Hepatocyte (in vitro differentiated cells): ENCODE measurements at regions not wholly inside any gene's neighbourhood (a gene's known extent, or its start where the extent isn't known, plus 50 kb on each side); places are given as distances from the start of the nearest gene placed in this dataset.

Experiments used
- DNase-seq: peaks from one replicate; pipeline ENCODE4 v3.0.0-alpha.2; 2016; ENCODE audit warnings: low spot score
- H2AFZ ChIP-seq: fragments of 200-600 bp; sonication (generic); 2 replicates; pipeline ENCODE4 v1.6.0; 2016; ENCODE audit warnings: antibody characterized with exemption, mild to moderate bottlenecking
- H3K27ac ChIP-seq: fragments of 200-600 bp; sonication (generic); 2 replicates; pipeline ENCODE4 v1.5.1; 2016; ENCODE audit warnings: mild to moderate bottlenecking
- H3K27me3 ChIP-seq: fragments of 200-600 bp; sonication (generic); 2 replicates; pipeline ENCODE4 v1.6.1; 2016
- H3K36me3 ChIP-seq: fragments of 200-600 bp; sonication (generic); replicated peaks from 2 replicates; pipeline ENCODE4 v1.5.1; 2016; ENCODE audit warnings: low read depth; ENCODE audit not compliant: insufficient read depth
- H3K4me1 ChIP-seq: fragments of 200-600 bp; sonication (generic); 2 replicates; pipeline ENCODE4 v1.5.1; 2016; ENCODE audit warnings: mild to moderate bottlenecking, moderate library complexity; ENCODE audit not compliant: insufficient read depth
- H3K4me2 ChIP-seq: fragments of 200-600 bp; sonication (generic); 2 replicates; pipeline ENCODE4 v1.6.0; 2016
- H3K4me3 ChIP-seq: fragments of 200-600 bp; sonication (generic); 2 replicates; pipeline ENCODE4 v1.5.1; 2016; ENCODE audit warnings: mild to moderate bottlenecking
- H3K79me2 ChIP-seq: fragments of 200-600 bp; sonication (generic); 2 replicates; pipeline ENCODE4 v1.6.0; 2017; ENCODE audit warnings: mild to moderate bottlenecking
- H3K9me2 ChIP-seq: fragments of 200-600 bp; sonication (generic); replicated peaks from 2 replicates; pipeline ENCODE4 v1.6.0; 2017; ENCODE audit warnings: mild to moderate bottlenecking; ENCODE audit not compliant: insufficient read depth
- H3K9me3 ChIP-seq: fragments of 200-600 bp; sonication (generic); 2 replicates; pipeline ENCODE4 v1.5.1; 2016; ENCODE audit warnings: low read depth, mild to moderate bottlenecking
- H4K20me1 ChIP-seq: fragments of 200-600 bp; sonication (generic); 2 replicates; pipeline ENCODE4 v1.6.0; 2016; ENCODE audit warnings: mild to moderate bottlenecking; ENCODE audit not compliant: insufficient read depth, poor library complexity, severe bottlenecking
- EZH2 ChIP-seq: fragments of 200-600 bp; sonication (generic); IDR thresholded peaks from 2 replicates; pipeline ENCODE4 v1.6.1; 2016; ENCODE audit warnings: antibody characterized with exemption, mild to moderate bottlenecking, borderline replicate concordance
- EZH2phosphoT487 ChIP-seq: fragments of 200-600 bp; sonication (generic); IDR thresholded peaks from one replicate; pipeline ENCODE4 v1.6.1; 2018; ENCODE audit warnings: antibody characterized with exemption, mild to moderate bottlenecking, low read depth, moderate library complexity; ENCODE audit not compliant: unreplicated experiment, severe bottlenecking
- WGBS: methylation state at CpG from one replicate; pipeline ENCODE4 v1.1.6; 2016; ENCODE audit warnings: low lambda C conversion rate; ENCODE audit errors: missing lambda C conversion rate; 5-methylcytosine and 5-hydroxymethylcytosine counted together
- TF ChIP-seq, protein P1 (sequence below): fragments of 200-600 bp; sonication (generic); IDR thresholded peaks from 2 replicates; pipeline ENCODE4 v1.5.1; 2016; ENCODE audit warnings: antibody characterized with exemption, mild to moderate bottlenecking; ENCODE audit not compliant: poor library complexity

DNA sequence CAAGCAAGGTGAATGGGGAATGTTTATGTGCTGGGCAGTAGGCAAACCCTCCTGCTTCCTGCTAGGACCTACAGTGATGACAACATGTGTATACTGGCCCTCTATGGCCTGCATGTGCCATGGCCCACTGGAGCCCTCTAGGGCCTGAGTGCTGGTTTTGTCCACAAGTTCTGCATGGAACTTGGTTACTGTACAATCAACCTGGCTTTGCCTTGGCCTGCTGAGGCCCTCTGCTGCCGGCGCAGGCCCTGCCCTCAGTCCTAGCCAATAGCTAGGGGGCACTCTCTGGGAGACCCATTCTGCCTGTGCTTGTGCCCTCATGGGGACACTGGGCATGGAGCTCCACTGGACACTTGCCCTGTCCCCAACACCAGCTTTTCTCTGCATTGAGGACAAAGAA is 138.6 kb upstream of the NGF start:
- Histone ChIP-seq H3K27ac (no peak overlapping the region), H3K4me1 (no peaks in the 10 kb centered on the region), H3K4me2 (no peak overlapping the region), H3K9me3 (no peaks in the 10 kb centered on the region), H3K36me3 (no peaks in the 10 kb centered on the region), H3K9me2 (no peaks in the 10 kb centered on the region), H3K79me2 (no peaks in the 10 kb centered on the region), H3K27me3 (no peaks in the 10 kb centered on the region), H4K20me1 (no peaks in the 10 kb centered on the region), H3K4me3 (no peak overlapping the region), H2AFZ (no peak overlapping the region)
- 78% methylated on average over 2 of the region's 2 CpGs for WGBS
- TF ChIP-seq, protein P1, sequence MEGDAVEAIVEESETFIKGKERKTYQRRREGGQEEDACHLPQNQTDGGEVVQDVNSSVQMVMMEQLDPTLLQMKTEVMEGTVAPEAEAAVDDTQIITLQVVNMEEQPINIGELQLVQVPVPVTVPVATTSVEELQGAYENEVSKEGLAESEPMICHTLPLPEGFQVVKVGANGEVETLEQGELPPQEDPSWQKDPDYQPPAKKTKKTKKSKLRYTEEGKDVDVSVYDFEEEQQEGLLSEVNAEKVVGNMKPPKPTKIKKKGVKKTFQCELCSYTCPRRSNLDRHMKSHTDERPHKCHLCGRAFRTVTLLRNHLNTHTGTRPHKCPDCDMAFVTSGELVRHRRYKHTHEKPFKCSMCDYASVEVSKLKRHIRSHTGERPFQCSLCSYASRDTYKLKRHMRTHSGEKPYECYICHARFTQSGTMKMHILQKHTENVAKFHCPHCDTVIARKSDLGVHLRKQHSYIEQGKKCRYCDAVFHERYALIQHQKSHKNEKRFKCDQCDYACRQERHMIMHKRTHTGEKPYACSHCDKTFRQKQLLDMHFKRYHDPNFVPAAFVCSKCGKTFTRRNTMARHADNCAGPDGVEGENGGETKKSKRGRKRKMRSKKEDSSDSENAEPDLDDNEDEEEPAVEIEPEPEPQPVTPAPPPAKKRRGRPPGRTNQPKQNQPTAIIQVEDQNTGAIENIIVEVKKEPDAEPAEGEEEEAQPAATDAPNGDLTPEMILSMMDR: no peak
- TF ChIP-seq EZH2phosphoT487: no peak
- TF ChIP-seq EZH2: no peak
- no peak for DNase-seq

DNA sequence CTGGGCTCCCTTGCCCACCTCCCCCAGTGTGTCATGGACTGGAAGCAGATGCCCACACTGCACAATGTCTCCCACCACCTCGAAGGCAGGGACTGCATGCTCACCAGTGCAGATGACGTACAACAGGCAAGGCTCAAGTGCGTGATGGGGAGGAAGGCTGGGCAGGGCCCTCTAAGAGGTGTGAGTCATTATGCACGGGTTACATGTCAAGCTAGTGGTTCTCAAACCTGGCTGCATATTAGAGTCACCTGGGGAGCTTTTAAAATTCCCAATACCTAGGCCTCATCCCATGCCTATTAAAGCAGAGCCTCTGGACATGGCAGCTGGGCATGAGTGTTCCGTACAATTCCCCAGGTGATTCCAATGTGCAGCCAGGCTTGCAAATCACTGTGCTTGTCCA is 137.9 kb upstream of the NGF start:
- WGBS: 68% methylated on average over 5 of the region's 5 CpGs

DNA sequence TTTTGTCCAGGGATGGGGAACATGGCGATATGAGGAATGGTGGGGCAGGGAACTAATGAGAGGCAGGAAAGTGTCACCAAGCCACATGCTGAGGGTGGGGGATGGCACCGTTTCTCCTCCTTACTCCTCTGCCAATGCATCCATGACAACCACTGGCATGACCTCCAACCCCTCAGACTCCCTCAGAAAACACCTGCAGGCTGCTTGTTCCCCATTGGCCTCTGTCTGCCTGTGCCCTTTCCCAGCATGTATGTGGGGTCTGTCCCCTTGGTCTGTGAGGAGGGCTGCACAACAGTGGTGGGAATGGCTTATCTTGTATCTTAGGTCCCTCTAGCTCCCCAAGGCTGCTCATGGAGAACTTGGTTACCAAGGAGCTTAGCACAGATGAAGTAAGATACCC is 137.2 kb upstream of the NGF start:
- H3K9me3 ChIP-seq: no peaks in the 10 kb centered on the region
- 100% methylated on average over 2 of the region's 2 CpGs for WGBS
- DNase-seq: no peak
- H3K79me2 ChIP-seq: no peaks in the 10 kb centered on the region
- H3K9me2 ChIP-seq: no peaks in the 10 kb centered on the region
- H3K4me1 ChIP-seq: no peaks in the 10 kb centered on the region
- no peaks in the 10 kb centered on the region for H4K20me1 ChIP-seq
- no peaks in the 10 kb centered on the region for H3K36me3 ChIP-seq
- no peaks in the 10 kb centered on the region for H3K27me3 ChIP-seq
- TF ChIP-seq EZH2: no peak
- TF ChIP-seq, protein P1: no peak
- TF ChIP-seq EZH2phosphoT487: no peak
- H2AFZ ChIP-seq: no peak overlapping the region
- no peak overlapping the region for H3K4me2 ChIP-seq
- H3K4me3 ChIP-seq: no peak overlapping the region
- no peak overlapping the region for H3K27ac ChIP-seq

More for the DNA sequence above, 137.9 kb upstream of the NGF start:
- TF ChIP-seq EZH2 (no peak), EZH2phosphoT487 (no peak)
- TF ChIP-seq, protein P1: no peak
- Histone ChIP-seq H3K4me3 (no peak overlapping the region), H3K4me1 (no peaks in the 10 kb centered on the region), H3K79me2 (no peaks in the 10 kb centered on the region), H3K27ac (no peak overlapping the region), H4K20me1 (no peaks in the 10 kb centered on the region), H3K36me3 (no peaks in the 10 kb centered on the region), H3K4me2 (no peak overlapping the region), H3K9me2 (no peaks in the 10 kb centered on the region), H3K9me3 (no peaks in the 10 kb centered on the region), H3K27me3 (no peaks in the 10 kb centered on the region), H2AFZ (no peak overlapping the region)
- DNase-seq: no peak
